Thymus (tissue), 11 donors: ENCODE measurements at regions not wholly inside any gene's neighbourhood (a gene's known extent, or its start where the extent isn't known, plus 50 kb on each side); places are given as distances from the start of the nearest gene placed in this dataset.

Experiments used
- DNase-seq, 9 donors: peaks; one replicate each; pipeline ENCODE4 v3.0.0-alpha.2; 2013; ENCODE audit warnings: low spot score in 9 of 9, low read depth in 6 of 9, missing footprints in 1 of 9
- H3K27ac ChIP-seq, 2 donors: one replicate each; pipeline ENCODE4 v1.5.1; 2013; ENCODE audit warnings: control low read depth in 1 of 2, low read depth in 1 of 2, low read length in 1 of 2, mild to moderate bottlenecking in 1 of 2, moderate library complexity in 1 of 2
- H3K27me3 ChIP-seq, 2 donors: one replicate each; pipeline ENCODE4 v1.5.1; 2013; ENCODE audit warnings: low read length in 1 of 2; ENCODE audit not compliant: control insufficient read depth in 2 of 2, insufficient read depth in 1 of 2
- H3K36me3 ChIP-seq, 2 donors: one replicate each; pipeline ENCODE4 v1.5.1; 2013; ENCODE audit warnings: low read length in 1 of 2, mild to moderate bottlenecking in 1 of 2, moderate library complexity in 1 of 2; ENCODE audit not compliant: control insufficient read depth in 2 of 2, insufficient read depth in 2 of 2
- H3K4me1 ChIP-seq, 2 donors: one replicate each; pipeline ENCODE4 v1.5.1; 2013; ENCODE audit warnings: low read length in 2 of 2; ENCODE audit not compliant: control insufficient read depth in 2 of 2, insufficient read depth in 2 of 2
- H3K4me3 ChIP-seq, 2 donors: one replicate each; pipeline ENCODE4 v1.5.1; 2013; ENCODE audit warnings: low read length in 2 of 2, control low read depth in 1 of 2, mild to moderate bottlenecking in 1 of 2
- H3K9me3 ChIP-seq, 2 donors: one replicate each; pipeline ENCODE4 v1.5.1; 2013; ENCODE audit warnings: low read length in 1 of 2, mild to moderate bottlenecking in 1 of 2; ENCODE audit not compliant: control insufficient read depth in 2 of 2, insufficient read depth in 1 of 2
- WGBS: extraction: QIAGEN DNeasy Blood & Tissue Kit; methylation state at CpG from one replicate; pipeline ENCODE4 v1.1.7; 2013; 5-methylcytosine and 5-hydroxymethylcytosine counted together
- donor health status: healthy.

- no peaks in the 10 kb centered on the region for H3K9me3 ChIP-seq
- H3K36me3 ChIP-seq, result no peaks in the 10 kb centered on the region
- no peak for DNase-seq
- H3K4me1 ChIP-seq, result no peaks in the 10 kb centered on the region
- H3K27me3 ChIP-seq, result no peaks in the 10 kb centered on the region
- 86% methylated on average over 4 of the region's 4 CpGs for WGBS
- H3K4me3 ChIP-seq, result no peak overlapping the region
- no peak overlapping the region for H3K27ac ChIP-seq
These were observed 205.5 kb upstream of the SLIT2 start for GRCh38 chr4:20046179-20046578.

GRCh38 chr4:20044966-20045365, 206.7 kb upstream of the SLIT2 start:
- no peak for DNase-seq
- no peak overlapping the region for H3K27ac ChIP-seq
- WGBS, result 92% methylated on average over 3 of the region's 3 CpGs
- no peaks in the 10 kb centered on the region for H3K4me1 ChIP-seq
- H3K27me3 ChIP-seq, result no peaks in the 10 kb centered on the region
- H3K36me3 ChIP-seq, result no peaks in the 10 kb centered on the region
- H3K9me3 ChIP-seq, result no peaks in the 10 kb centered on the region
- H3K4me3 ChIP-seq, result no peak overlapping the region

GRCh38 chr4:20044502-20044911, 207.2 kb upstream of the SLIT2 start:
- no peak overlapping the region for H3K4me3 ChIP-seq
- H3K4me1 ChIP-seq, result no peaks in the 10 kb centered on the region
- no peaks in the 10 kb centered on the region for H3K9me3 ChIP-seq
- no peak overlapping the region for H3K27ac ChIP-seq
- DNase-seq, result no peak
- 70% methylated on average over 2 of the region's 2 CpGs for WGBS
- no peaks in the 10 kb centered on the region for H3K27me3 ChIP-seq
- H3K36me3 ChIP-seq, result no peaks in the 10 kb centered on the region

- H3K4me3 ChIP-seq, result no peak overlapping the region
- no peak for DNase-seq
- 50% methylated on average over 1 of the region's 1 CpG for WGBS
- H3K27me3 ChIP-seq, result no peaks in the 10 kb centered on the region
- H3K9me3 ChIP-seq, result no peaks in the 10 kb centered on the region
- no peak overlapping the region for H3K27ac ChIP-seq
- no peaks in the 10 kb centered on the region for H3K36me3 ChIP-seq
- no peaks in the 10 kb centered on the region for H3K4me1 ChIP-seq
These were observed 207.7 kb upstream of the SLIT2 start for GRCh38 chr4:20043991-20044390.

- no peaks in the 10 kb centered on the region for H3K36me3 ChIP-seq
- DNase-seq, result no peak
- H3K4me1 ChIP-seq, result no peaks in the 10 kb centered on the region
- H3K4me3 ChIP-seq, result no peak overlapping the region
- no peaks in the 10 kb centered on the region for H3K27me3 ChIP-seq
- H3K27ac ChIP-seq, result no peak overlapping the region
- WGBS, result 75% methylated on average over 4 of the region's 4 CpGs
- no peaks in the 10 kb centered on the region for H3K9me3 ChIP-seq
These were observed 208.9 kb upstream of the SLIT2 start for GRCh38 chr4:20042769-20043168.

- H3K9me3 ChIP-seq, result no peaks in the 10 kb centered on the region
- DNase-seq, result no peak
- no peak overlapping the region for H3K27ac ChIP-seq
- no peaks in the 10 kb centered on the region for H3K4me1 ChIP-seq
- H3K36me3 ChIP-seq, result no peaks in the 10 kb centered on the region
- 90% methylated on average over 2 of the region's 2 CpGs for WGBS
- H3K4me3 ChIP-seq, result no peak overlapping the region
- no peaks in the 10 kb centered on the region for H3K27me3 ChIP-seq
These were observed 209.8 kb upstream of the SLIT2 start for GRCh38 chr4:20041839-20042407.

- H3K27ac ChIP-seq, result no peak overlapping the region
- no peaks in the 10 kb centered on the region for H3K27me3 ChIP-seq
- H3K4me1 ChIP-seq, result no peaks in the 10 kb centered on the region
- WGBS, result 92% methylated on average over 3 of the region's 3 CpGs
- no peaks in the 10 kb centered on the region for H3K9me3 ChIP-seq
- H3K4me3 ChIP-seq, result no peak overlapping the region
- no peaks in the 10 kb centered on the region for H3K36me3 ChIP-seq
- DNase-seq, result no peak
These were observed 214.0 kb upstream of the SLIT2 start for GRCh38 chr4:20037745-20038144.

- H3K4me3 ChIP-seq, result no peak overlapping the region
- no peaks in the 10 kb centered on the region for H3K27me3 ChIP-seq
- DNase-seq, result no peak
- H3K36me3 ChIP-seq, result no peaks in the 10 kb centered on the region
- H3K27ac ChIP-seq, result no peak overlapping the region
- H3K4me1 ChIP-seq, result no peaks in the 10 kb centered on the region
- H3K9me3 ChIP-seq, result no peaks in the 10 kb centered on the region
These were observed 221.6 kb upstream of the SLIT2 start for GRCh38 chr4:20030108-20030507.

- Histone ChIP-seq H3K4me3 (no peak overlapping the region), H3K9me3 (no peaks in the 10 kb centered on the region), H3K27me3 (no peaks in the 10 kb centered on the region), H3K27ac (no peak overlapping the region), H3K36me3 (no peaks in the 10 kb centered on the region), H3K4me1 (no peaks in the 10 kb centered on the region)
- no peak for DNase-seq
- WGBS, result 86% methylated on average over 4 of the region's 4 CpGs
These were observed 223.1 kb upstream of the SLIT2 start for GRCh38 chr4:20028645-20029044.

- H3K4me1 ChIP-seq, result no peaks in the 10 kb centered on the region
- H3K27me3 ChIP-seq, result no peaks in the 10 kb centered on the region
- H3K4me3 ChIP-seq, result no peak overlapping the region
- no peak for DNase-seq
- no peaks in the 10 kb centered on the region for H3K9me3 ChIP-seq
- H3K36me3 ChIP-seq, result no peaks in the 10 kb centered on the region
- WGBS, result 95% methylated on average over 2 of the region's 2 CpGs
- H3K27ac ChIP-seq, result no peak overlapping the region
These were observed 225.2 kb upstream of the SLIT2 start for GRCh38 chr4:20026456-20026855.
